ENCODE measurements at regions not wholly inside any gene's neighbourhood (a gene's known extent, or its start where the extent isn't known, plus 50 kb on each side); places are given as distances from the start of the nearest gene placed in this dataset.
"Not testable (repeated sequence)": the region's sequence is repeated elsewhere in the genome, so short reads cannot be mapped to it uniquely, and the experiment has no call there.

DNA sequence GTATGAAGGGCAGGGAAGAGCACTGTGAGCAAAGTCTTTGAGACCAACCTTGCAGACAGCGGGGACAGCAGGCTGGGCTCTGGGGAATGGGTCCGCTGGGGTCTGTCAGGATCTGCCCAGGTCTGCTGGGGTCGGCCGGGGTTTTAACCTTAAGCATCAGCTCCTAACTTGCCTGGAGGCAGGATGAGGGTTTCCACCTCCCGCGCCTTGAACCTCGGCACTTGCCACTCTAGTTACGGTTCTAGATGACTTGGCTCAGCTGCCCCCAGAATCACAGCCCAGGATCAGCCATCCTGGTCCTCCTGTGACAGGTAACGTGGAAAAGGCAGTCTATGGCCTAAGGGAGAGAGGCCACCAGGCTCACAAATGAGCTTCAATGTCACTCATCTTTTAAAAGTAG lies 50.4 kb upstream of the CACUL1 start:
- in situ Hi-C loops (cut with HindIII; ENCODE audit: low sequenced_read_pairs), result no loop called here

DNA sequence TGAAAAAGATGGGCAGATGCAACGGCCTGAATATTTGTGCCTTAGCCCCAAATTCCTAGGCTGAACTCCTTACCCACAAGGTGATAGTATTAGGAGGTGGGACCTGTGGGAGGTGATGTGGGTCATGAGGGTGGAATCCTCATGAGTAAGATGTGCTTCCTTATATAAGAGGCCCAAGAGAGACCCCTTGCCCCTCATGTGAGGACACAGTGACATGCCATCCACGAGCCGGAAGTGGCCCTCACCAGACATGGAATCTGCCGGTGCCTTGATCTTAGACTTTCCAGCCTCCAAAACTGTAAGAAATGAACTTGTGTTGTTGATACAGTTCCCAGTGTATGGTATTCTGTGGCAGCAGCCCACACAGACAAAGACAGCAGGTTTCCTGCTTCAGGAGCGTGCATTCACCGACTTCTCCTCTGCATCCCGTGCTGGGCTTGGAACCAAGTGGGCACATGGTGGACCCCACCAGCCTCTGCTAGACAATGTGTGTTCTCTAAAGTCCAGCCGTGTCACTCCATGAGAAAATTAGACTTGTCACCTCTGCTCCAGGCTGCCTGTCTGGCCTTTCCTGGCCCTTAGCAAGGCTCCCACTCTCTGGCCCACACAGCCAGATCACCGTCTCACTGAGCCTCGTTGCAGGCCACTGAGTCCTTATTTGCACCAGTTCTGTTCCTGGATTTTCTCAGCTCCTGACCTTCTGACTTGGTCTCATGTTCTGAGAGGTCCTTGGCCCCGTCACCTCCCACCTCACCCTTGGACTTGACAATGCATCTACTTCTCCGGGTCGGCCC lies 52.9 kb upstream of the CACUL1 start:
- in situ Hi-C loops (cut with HindIII; ENCODE audit: low sequenced_read_pairs), result no loop called here

GRCh38 chr10:118808601-118809356 lies 54.0 kb upstream of the CACUL1 start:
- in situ Hi-C loops (cut with HindIII; ENCODE audit: low sequenced_read_pairs), result no loop called here

- in situ Hi-C loops (cut with HindIII; ENCODE audit: low sequenced_read_pairs), result no loop called here
These were observed 54.8 kb upstream of the CACUL1 start for GRCh38 chr10:118809357-118810220.

DNA sequence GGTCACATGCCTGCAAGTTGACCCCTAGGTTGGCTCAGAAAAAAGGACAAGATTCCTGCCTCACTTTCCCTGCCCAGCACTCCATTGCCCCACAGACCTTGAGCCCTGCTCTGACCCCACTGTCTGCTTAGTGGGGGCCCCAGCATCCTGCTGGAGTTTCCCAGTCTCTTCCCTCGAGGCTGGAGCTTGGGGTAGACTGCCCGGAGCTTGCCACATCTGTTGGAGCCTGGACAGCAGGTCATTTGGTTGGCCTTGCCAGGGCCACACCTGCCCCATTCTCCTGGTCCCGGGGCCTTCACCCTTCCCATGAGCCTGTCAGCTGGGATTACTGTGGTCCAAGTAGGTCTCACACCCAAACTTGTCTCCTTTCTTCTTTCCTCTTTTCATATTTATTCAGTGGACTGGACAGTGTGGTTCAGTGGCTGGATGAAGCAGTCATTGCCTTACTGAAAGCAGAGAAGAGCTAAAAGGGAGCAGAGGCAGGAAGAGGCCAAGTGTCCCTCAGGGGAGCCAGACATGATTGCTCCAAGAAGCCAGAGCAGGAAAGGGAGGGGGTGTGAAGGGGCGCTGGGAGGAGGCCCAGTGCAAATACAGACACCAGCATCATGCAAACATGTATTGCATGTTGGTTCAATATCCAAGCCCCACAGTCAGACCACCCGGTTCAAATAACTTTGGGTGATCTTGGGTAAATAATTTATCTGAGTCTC lies 56.2 kb upstream of the CACUL1 start:
- in situ Hi-C loops (cut with HindIII; ENCODE audit: low sequenced_read_pairs), result no loop called here

DNA sequence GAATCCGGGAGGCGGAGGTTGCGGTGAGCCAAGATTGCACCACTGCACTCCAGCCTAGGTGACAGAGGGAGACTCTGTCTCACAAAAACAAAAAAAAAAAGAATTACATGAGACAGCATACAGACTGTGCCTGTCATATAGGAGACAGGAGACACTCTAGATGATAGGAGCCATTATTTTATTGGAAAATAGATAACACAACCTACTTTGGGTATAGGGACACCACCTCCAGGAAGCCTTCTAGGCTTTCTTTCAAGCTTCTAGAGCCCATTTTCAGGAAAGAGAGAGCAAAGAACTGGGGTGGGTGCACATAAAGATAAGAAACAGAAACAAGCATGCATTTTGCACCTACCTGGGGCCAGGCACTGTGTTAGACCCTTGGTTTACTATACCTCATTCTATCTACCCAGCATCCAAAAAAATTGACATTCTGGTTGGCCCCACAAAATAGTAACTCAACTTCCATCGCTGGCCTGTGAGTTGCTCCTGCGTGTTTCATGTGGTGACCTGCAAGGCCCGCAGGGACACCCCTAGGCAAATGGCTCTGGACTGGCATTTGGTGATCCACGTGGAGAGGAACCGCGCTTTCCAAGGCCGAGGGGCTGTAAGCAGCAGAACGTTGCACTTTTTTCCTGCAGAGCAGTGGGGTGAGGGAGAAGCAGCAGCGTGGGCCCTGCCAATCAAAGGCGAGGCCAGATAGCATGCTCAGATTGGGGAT lies 57.1 kb upstream of the CACUL1 start:
- in situ Hi-C loops (cut with HindIII; ENCODE audit: low sequenced_read_pairs), result no loop called here

DNA sequence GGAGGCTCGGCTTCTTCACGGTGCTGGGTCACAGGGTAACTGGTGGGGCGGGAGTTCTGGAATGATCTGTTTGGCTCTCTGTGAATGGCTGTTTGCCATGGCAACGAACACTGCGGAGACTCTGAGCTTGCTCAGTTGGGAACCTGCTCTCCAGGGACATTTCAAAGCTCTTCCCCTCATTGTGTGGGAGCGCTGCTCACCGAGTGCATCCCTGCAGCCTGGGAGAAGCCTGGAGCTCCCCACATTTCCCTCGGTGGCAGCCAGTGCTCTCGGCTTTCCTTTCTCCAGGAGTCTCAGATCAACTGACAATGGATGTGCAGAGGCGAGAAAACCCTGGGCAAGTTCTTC lies 57.6 kb upstream of the CACUL1 start:
- in situ Hi-C loops (cut with HindIII; ENCODE audit: low sequenced_read_pairs), result no loop called here

DNA sequence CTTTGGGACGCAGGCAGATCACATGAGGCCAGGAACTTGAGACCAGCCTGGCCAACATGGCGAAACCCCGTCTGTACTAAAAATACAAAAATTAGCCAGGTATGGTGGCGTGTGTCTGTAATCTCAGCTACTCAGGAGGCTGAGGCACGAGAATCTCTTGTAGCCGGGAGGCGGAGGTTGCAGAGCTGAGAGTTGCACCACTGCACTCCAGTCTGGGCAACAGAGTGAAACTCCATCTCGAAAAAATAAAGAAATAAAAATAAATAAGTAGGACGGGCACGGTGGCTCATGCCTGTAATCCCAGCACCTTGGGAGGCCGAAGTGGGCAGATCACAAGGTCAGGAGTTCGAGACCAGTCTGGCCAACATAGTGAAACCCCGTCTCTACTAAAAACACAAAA lies 58.2 kb upstream of the CACUL1 start:
- in situ Hi-C loops (cut with HindIII; ENCODE audit: low sequenced_read_pairs), result not testable (repeated sequence)

DNA sequence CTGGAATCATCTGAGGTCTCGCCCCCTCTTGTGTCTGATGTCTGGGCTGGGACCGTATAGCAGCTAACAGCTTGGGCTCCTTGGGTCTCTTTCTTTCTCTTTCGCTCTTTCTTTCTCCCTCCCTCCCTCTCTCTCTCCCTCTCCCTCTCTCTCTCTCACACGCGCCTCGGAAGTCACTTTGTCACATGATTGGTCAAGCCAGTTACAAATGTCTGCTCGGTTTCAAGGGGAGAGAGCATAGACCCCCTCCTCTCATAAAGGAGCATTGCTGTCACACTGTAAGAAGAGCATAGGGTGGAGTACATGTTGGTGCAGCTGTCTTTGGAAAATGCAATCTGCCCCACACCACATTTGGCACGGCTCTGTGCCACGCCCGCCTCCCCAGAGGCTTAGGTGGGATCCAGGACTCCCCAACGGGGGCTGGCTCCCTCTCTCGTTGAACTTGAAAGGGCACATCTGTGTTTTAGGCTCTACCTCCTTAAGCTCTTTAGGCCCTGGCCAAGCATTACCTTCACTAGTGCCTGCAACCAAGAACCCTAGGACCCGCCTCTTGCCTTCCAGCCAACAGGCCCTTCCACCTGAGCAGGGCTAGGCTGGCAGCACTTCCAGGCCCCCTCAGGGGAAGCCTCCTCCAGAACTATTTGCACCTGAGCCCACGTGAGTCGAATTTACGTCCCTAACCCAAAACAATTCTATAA lies 61.9 kb upstream of the CACUL1 start:
- in situ Hi-C loops (cut with HindIII; ENCODE audit: low sequenced_read_pairs), result no loop called here

- in situ Hi-C loops (cut with HindIII; ENCODE audit: low sequenced_read_pairs), result no loop called here
These were observed 62.7 kb upstream of the CACUL1 start for GRCh38 chr10:118817328-118818068.

GRCh38 chr10:118818621-118819221 lies 64.0 kb upstream of the CACUL1 start:
- in situ Hi-C loops (cut with HindIII; ENCODE audit: low sequenced_read_pairs), result no loop called here

DNA sequence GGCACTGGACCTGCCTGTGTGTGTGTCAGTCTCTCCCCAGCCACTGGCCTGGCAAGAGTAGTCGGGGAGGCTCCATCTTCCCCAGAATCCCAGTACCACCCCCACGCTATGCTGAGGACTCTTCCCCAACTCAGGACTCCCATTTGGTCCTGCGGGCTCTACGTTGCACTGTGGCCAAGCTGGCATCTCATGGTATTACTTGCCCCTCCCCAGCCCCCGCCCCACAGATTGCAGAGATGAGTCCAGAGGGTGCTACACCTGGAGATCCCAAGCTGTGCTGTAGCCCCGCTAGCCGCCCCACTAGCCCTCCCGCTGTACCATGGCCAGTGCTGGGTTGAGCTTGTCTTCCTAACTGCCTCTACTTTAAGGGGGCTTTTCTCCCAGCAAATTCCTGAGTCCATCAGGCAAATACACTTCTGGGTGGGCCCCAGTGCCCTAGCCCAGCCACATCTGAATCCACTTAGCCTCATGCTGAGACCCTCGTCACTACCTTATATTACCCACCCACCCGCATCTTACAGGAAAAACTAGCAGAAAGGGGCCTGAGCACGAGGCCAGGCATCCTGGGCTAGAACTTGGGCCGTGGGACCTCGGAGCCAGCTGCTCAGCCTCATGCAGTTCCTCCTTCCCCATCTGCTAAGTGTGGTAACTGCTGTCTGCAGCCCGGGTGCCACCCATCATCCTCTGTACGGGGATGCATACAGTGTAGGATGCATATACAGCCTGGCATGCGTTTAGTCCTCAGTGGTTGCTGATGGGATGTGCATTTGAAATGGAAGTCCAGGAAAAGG lies 65.8 kb upstream of the CACUL1 start:
- in situ Hi-C loops (cut with HindIII; ENCODE audit: low sequenced_read_pairs), result no loop called here

DNA sequence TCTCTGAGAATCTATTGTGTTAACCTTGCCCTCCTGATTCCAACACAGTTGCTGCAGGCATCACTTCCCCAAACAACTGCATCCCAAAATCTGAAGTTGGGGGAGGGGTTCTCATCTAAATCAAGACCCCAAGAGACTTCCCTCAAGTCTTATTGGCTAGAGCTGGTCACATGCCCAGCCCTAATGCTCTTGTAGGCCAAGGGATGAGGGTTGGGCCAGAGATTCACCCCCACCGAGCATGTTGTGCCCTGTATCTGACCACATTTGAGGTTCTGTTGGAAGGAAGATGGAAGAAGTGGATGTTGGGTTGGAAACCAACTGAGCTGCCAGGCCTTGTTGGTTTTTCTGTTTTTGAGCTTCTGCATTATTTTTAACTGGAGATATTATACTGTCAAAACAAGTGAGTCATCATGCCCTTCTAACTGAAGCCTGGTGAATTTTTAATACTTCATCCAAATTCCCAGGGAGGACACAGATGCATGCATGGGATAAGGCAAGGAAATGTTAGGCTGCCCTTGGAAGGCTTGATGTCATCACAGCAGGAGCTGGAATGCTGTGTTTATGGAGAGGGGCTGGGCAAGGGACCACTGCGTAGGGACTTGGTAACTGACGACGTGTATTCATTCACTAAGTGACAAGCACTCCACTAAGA lies 68.6 kb upstream of the CACUL1 start:
- in situ Hi-C loops (cut with HindIII; ENCODE audit: low sequenced_read_pairs), result no loop called here

- in situ Hi-C loops (cut with HindIII; ENCODE audit: low sequenced_read_pairs), result no loop called here
These were observed 72.3 kb upstream of the CACUL1 start for GRCh38 chr10:118827053-118827452.

- in situ Hi-C loops (cut with HindIII; ENCODE audit: low sequenced_read_pairs), result no loop called here
These were observed 72.8 kb upstream of the CACUL1 start for GRCh38 chr10:118827466-118828155.

DNA sequence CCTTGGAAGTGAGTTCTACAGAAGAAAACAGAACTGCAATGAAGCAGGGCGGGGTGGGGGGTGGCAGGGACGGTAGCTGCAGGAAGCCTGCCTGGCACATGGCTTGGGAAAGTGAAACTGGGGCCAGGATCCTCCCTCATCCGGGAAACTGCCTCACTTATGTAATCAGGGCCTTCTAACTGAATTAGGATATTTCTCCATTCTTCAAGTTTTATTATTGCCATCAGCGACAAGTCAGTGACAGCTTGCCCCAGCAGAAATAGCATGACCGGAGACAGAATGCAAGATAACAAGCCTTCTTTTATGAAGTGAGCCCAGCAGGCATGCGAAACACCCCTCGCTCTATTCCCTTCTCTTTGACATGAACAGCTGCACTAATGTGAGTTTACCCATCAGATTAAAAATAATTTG lies 77.5 kb upstream of the CACUL1 start:
- in situ Hi-C loops (cut with HindIII; ENCODE audit: low sequenced_read_pairs), result no loop called here

DNA sequence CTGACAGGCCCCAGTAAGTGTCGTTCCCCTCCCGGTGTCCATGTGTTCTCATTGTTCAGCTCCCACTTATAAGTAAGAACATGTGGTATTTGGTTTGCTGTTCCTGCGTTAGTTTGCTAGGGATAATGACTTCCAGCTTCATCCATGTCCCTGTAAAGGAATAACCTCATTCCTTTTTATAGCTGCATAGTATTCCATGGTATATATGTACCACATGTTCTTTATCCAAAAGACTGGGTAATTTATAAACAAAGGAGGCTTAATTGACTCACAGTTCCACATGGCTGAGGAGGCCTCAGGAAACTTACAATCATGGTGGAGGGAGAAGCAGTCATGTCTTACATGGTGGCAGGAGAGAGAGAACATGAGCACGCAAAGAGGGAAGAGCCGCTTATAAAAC lies 79.6 kb upstream of the CACUL1 start:
- in situ Hi-C loops (cut with HindIII; ENCODE audit: low sequenced_read_pairs), result not testable (repeated sequence)
